ENCODE measurements at regions not wholly inside any gene's neighbourhood (a gene's known extent, or its start where the extent isn't known, plus 50 kb on each side); places are given as distances from the start of the nearest gene placed in this dataset.
"Not testable (repeated sequence)": the region's sequence is repeated elsewhere in the genome, so short reads cannot be mapped to it uniquely, and the experiment has no call there.

DNA sequence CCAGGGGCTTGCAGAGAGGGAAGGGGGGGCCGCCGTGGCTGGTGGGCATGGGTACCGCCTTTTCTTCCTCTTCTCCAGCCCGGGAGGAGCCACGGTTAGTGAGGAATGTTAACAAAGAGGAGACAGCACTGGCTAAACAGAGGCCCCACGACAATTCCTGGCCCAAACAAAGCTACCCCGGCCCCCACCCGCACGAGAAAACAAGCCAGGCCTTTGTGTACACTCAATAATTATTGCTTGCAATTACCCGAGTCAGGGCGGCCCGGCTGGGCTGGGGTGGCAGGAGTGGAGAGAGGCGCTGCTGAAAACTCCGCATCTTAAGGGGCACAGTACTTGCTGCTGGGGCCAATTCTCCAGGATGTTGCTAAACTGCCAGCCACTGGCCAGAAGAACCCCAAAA lies 56.4 kb downstream of the IRX5 start:
- H3K27me3 ChIP-seq (ENCODE audit: control insufficient read depth, insufficient read depth, low read length) = no peaks in the 10 kb centered on the region
- no peak overlapping the region for H3K4me2 ChIP-seq (ENCODE audit: extremely low read depth, insufficient read depth, low read length)
- H3K4me3 ChIP-seq (replicated peaks in 1 of 4; ENCODE audit: control extremely low read depth in 1 of 4, insufficient read depth in 1 of 4, low read depth in 3 of 4, low read length in 4 of 4) = no peak overlapping the region
- no peaks in the 10 kb centered on the region for H4K20me1 ChIP-seq (ENCODE audit: control insufficient read depth, extremely low read depth, insufficient read depth, low read length)
- no peak for DNase-seq (ENCODE audit: low read depth in 2 of 2)
- no peaks in the 10 kb centered on the region for H3K9me3 ChIP-seq (ENCODE audit: control insufficient read depth, insufficient read depth, low read depth, low read length)
- TF ChIP-seq EZH2 (IDR thresholded peaks at IDR 0.05; ENCODE audit: low read length, missing control alignments) = no peak
- TF ChIP-seq, protein P1, sequence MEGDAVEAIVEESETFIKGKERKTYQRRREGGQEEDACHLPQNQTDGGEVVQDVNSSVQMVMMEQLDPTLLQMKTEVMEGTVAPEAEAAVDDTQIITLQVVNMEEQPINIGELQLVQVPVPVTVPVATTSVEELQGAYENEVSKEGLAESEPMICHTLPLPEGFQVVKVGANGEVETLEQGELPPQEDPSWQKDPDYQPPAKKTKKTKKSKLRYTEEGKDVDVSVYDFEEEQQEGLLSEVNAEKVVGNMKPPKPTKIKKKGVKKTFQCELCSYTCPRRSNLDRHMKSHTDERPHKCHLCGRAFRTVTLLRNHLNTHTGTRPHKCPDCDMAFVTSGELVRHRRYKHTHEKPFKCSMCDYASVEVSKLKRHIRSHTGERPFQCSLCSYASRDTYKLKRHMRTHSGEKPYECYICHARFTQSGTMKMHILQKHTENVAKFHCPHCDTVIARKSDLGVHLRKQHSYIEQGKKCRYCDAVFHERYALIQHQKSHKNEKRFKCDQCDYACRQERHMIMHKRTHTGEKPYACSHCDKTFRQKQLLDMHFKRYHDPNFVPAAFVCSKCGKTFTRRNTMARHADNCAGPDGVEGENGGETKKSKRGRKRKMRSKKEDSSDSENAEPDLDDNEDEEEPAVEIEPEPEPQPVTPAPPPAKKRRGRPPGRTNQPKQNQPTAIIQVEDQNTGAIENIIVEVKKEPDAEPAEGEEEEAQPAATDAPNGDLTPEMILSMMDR (conservative IDR thresholded peaks at IDR 0.05 in 1 of 2, IDR thresholded peaks at IDR 0.05 in 1 of 2; ENCODE audit: low read depth in 1 of 2, low read length in 2 of 2) = no peak
- no peaks in the 10 kb centered on the region for H3K79me2 ChIP-seq (ENCODE audit: control insufficient read depth, insufficient read depth, low read length)
- no peak overlapping the region for H3K9ac ChIP-seq (ENCODE audit: insufficient read depth, low read length)
- H2AFZ ChIP-seq (ENCODE audit: low read length) = no peak overlapping the region
- no peaks in the 10 kb centered on the region for H3K4me1 ChIP-seq (ENCODE audit: control insufficient read depth, extremely low read depth, insufficient read depth, low read length)
- H3K36me3 ChIP-seq (ENCODE audit: control insufficient read depth, insufficient read depth, low read length) = no peaks in the 10 kb centered on the region
- no peak overlapping the region for H3K27ac ChIP-seq (ENCODE audit: insufficient read depth, low read length)

DNA sequence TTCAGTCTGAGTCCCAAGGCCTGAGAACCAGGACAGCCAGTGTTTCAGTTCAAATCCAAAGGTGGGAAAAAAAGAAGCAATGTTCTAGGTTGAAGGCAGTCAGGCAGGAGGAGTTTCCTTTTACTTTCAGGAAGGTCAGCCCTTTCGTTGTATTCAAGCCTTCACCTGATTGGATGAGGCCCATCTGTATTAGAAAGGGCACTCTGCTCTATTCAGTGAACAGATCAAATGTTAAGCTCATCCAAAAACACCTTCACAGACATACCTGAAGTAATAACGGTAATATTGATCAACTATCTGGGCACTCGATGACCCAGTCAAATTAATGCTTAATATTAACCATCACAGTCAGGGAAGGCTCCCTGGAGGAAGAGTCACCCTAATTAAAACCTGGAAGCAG lies 60.9 kb downstream of the IRX5 start:
- no peaks in the 10 kb centered on the region for H3K9me3 ChIP-seq (ENCODE audit: control insufficient read depth, insufficient read depth, low read depth, low read length)
- H3K27ac ChIP-seq (ENCODE audit: insufficient read depth, low read length) = no peak overlapping the region
- no peaks in the 10 kb centered on the region for H3K36me3 ChIP-seq (ENCODE audit: control insufficient read depth, insufficient read depth, low read length)
- no peak overlapping the region for H3K9ac ChIP-seq (ENCODE audit: insufficient read depth, low read length)
- H3K4me2 ChIP-seq (ENCODE audit: extremely low read depth, insufficient read depth, low read length) = no peak overlapping the region
- no peaks in the 10 kb centered on the region for H4K20me1 ChIP-seq (ENCODE audit: control insufficient read depth, extremely low read depth, insufficient read depth, low read length)
- no peak for DNase-seq (ENCODE audit: low read depth in 2 of 2)
- H3K4me3 ChIP-seq (replicated peaks in 1 of 4; ENCODE audit: control extremely low read depth in 1 of 4, insufficient read depth in 1 of 4, low read depth in 3 of 4, low read length in 4 of 4) = no peak overlapping the region
- no peaks in the 10 kb centered on the region for H3K79me2 ChIP-seq (ENCODE audit: control insufficient read depth, insufficient read depth, low read length)
- H2AFZ ChIP-seq (ENCODE audit: low read length) = no peak overlapping the region
- H3K4me1 ChIP-seq (ENCODE audit: control insufficient read depth, extremely low read depth, insufficient read depth, low read length) = no peaks in the 10 kb centered on the region
- H3K27me3 ChIP-seq (ENCODE audit: control insufficient read depth, insufficient read depth, low read length) = no peaks in the 10 kb centered on the region
- TF ChIP-seq, protein P1 (conservative IDR thresholded peaks at IDR 0.05 in 1 of 2, IDR thresholded peaks at IDR 0.05 in 1 of 2; ENCODE audit: low read depth in 1 of 2, low read length in 2 of 2) = no peak
- TF ChIP-seq EZH2 (IDR thresholded peaks at IDR 0.05; ENCODE audit: low read length, missing control alignments) = no peak

DNA sequence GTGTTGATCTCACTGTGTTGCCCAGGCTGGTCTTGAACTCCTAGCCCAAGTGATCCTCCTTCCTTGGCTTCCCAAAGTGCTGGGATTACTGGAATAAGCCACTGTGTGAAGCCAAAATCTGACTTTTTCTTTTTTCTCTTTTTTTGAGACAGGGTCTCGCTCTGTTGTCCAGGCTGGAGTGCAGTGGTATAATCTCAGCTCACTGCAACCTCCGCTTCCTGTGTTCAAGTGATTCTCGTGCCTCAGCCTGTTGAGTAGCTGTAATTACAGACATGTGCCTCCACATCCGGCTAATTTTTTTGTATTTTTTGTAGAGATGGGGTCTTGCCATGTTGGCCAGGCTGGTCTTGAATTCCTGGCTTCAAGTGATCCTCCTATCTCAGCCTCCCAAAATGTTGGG lies 61.3 kb downstream of the IRX5 start:
- H3K4me3 ChIP-seq (replicated peaks in 1 of 4; ENCODE audit: control extremely low read depth in 1 of 4, insufficient read depth in 1 of 4, low read depth in 3 of 4, low read length in 4 of 4); H3K79me2 ChIP-seq (ENCODE audit: control insufficient read depth, insufficient read depth, low read length); H3K4me1 ChIP-seq (ENCODE audit: control insufficient read depth, extremely low read depth, insufficient read depth, low read length); H4K20me1 ChIP-seq (ENCODE audit: control insufficient read depth, extremely low read depth, insufficient read depth, low read length); H3K9ac ChIP-seq (ENCODE audit: insufficient read depth, low read length); H3K36me3 ChIP-seq (ENCODE audit: control insufficient read depth, insufficient read depth, low read length); H2AFZ ChIP-seq (ENCODE audit: low read length); DNase-seq (ENCODE audit: low read depth in 2 of 2); H3K27ac ChIP-seq (ENCODE audit: insufficient read depth, low read length); H3K27me3 ChIP-seq (ENCODE audit: control insufficient read depth, insufficient read depth, low read length); H3K9me3 ChIP-seq (ENCODE audit: control insufficient read depth, insufficient read depth, low read depth, low read length); H3K4me2 ChIP-seq (ENCODE audit: extremely low read depth, insufficient read depth, low read length): not testable (repeated sequence)

Data from fibroblast of lung (primary cell).